NT2/D1 (cell line): ENCODE measurements at regions not wholly inside any gene's neighbourhood (a gene's known extent, or its start where the extent isn't known, plus 50 kb on each side); places are given as distances from the start of the nearest gene placed in this dataset.

Experiments
- SUZ12 ChIP-seq: IDR thresholded peaks from 2 replicates; pipeline ENCODE4 v1.6.1; 2011; ENCODE audit not compliant: insufficient read length, insufficient read depth; ENCODE audit errors: extremely low read depth
- YY1 ChIP-seq: IDR thresholded peaks from 2 replicates; pipeline ENCODE4 v1.6.1; 2011; ENCODE audit not compliant: insufficient read length, insufficient read depth
- ZNF274 ChIP-seq: IDR thresholded peaks from 2 replicates; pipeline ENCODE4 v1.6.1; 2011; ENCODE audit warnings: mild to moderate bottlenecking, low read depth, low read length

GRCh38 chr21:16287046-16287445, 557.3 kb downstream of the USP25 start:
- TF ChIP-seq SUZ12 (no peak), ZNF274 (no peak), YY1 (no peak)
